Endothelial cell of umbilical vein (primary cell): ENCODE measurements at regions not wholly inside any gene's neighbourhood (a gene's known extent, or its start where the extent isn't known, plus 50 kb on each side); places are given as distances from the start of the nearest gene placed in this dataset.

ENCODE experiments used
- BruUV-seq: library from RNA; stranded (reverse); fragments of 400-500 nt; replicated peaks from 2 replicates; lab custom pipeline; 2021; lab: Mats Ljungman, UMichigan
- CTCF ChIA-PET: fragments of 300-600, 350-600 bp; sonication (Branson Sonifier 250); formaldehyde crosslinking; loops from one replicate; lab custom pipeline; 2021; ENCODE audit warnings: antibody characterized with exemption, inconsistent platforms; lab: Charles Lee
- POLR2A ChIA-PET: fragments of 300-600, 350-600 bp; sonication (Branson Sonifier 250); formaldehyde crosslinking; loops from one replicate; lab custom pipeline; 2021; ENCODE audit warnings: antibody characterized with exemption, inconsistent platforms; lab: Charles Lee
- DNase-seq: peaks from one replicate; pipeline ENCODE4 v3.0.0-alpha.2; 2011; ENCODE audit warnings: low read depth, low spot score
- FAIRE-seq: peaks from 2 replicates; lab custom pipeline; 2011; peaks lifted over from hg19 to GRCh38; lab: Jason Lieb, UNC
- H2AFZ ChIP-seq: 2 replicates; pipeline ENCODE4 v1.6.0; 2012; ENCODE audit warnings: low read depth, low read length, control low read depth, inconsistent platforms
- H3K27ac ChIP-seq: 2 replicates; pipeline ENCODE4 v1.5.1; 2011; ENCODE audit warnings: low read depth, mild to moderate bottlenecking, control low read depth, low read length, moderate library complexity; ENCODE audit not compliant: insufficient read depth
- H3K27me3 ChIP-seq, 2 experiments: 2 replicates each; pipeline versions ENCODE4 v1.6.0 to v1.6.1; 2011; ENCODE audit warnings: low read length in 2 of 2, mixed read lengths in 1 of 2; ENCODE audit not compliant: control insufficient read depth in 2 of 2, insufficient read depth in 2 of 2
- H3K36me3 ChIP-seq, 2 experiments: 2 replicates in 1 of 2; 3 replicates in 1 of 2; pipeline ENCODE4 v1.5.1; 2011; ENCODE audit warnings: low read length in 2 of 2, mild to moderate bottlenecking in 1 of 2, moderate library complexity in 1 of 2; ENCODE audit not compliant: control insufficient read depth in 2 of 2, insufficient read depth in 2 of 2; ENCODE audit errors: extremely low read depth in 1 of 2
- H3K4me1 ChIP-seq: 3 replicates; pipeline ENCODE4 v1.5.1; 2011; ENCODE audit warnings: mild to moderate bottlenecking, low read length; ENCODE audit not compliant: control insufficient read depth, insufficient read depth; ENCODE audit errors: extremely low read depth
- H3K4me2 ChIP-seq: 2 replicates; pipeline ENCODE4 v1.6.1; 2011; ENCODE audit warnings: low read length, control low read depth, mixed read lengths; ENCODE audit not compliant: insufficient read depth
- H3K4me3 ChIP-seq, 3 experiments: fragments of 200-600 bp in 1 of 3; sonication (generic), shearing (Covaris generic) in 1 of 3; replicated peaks in 1 of 3; 2 replicates each; pipeline ENCODE4 v1.5.1; 2011 to 2016; ENCODE audit warnings: control low read depth in 3 of 3, low read length in 3 of 3, mild to moderate bottlenecking in 2 of 3, inconsistent platforms in 1 of 3, low read depth in 1 of 3, moderate library complexity in 1 of 3; ENCODE audit not compliant: insufficient read depth in 1 of 3
- H3K79me2 ChIP-seq: 2 replicates; pipeline ENCODE4 v1.6.0; 2012; ENCODE audit warnings: low read length, inconsistent platforms; ENCODE audit not compliant: control insufficient read depth, insufficient read depth
- H3K9ac ChIP-seq: replicated peaks from 2 replicates; pipeline ENCODE3; 2011; ENCODE audit warnings: low read length, control low read depth; ENCODE audit not compliant: insufficient read depth; ENCODE audit errors: extremely low read depth
- H3K9me1 ChIP-seq: replicated peaks from 3 replicates; pipeline ENCODE4 v1.6.0; 2011; ENCODE audit warnings: mild to moderate bottlenecking, low read length; ENCODE audit not compliant: control insufficient read depth, insufficient read depth; ENCODE audit errors: extremely low read depth
- H3K9me3 ChIP-seq: replicated peaks from 2 replicates; pipeline ENCODE4 v1.5.1; 2012; ENCODE audit warnings: low read length, inconsistent platforms; ENCODE audit not compliant: control insufficient read depth, insufficient read depth
- H4K20me1 ChIP-seq: replicated peaks from 2 replicates; pipeline ENCODE3; 2011; ENCODE audit warnings: mild to moderate bottlenecking, low read length; ENCODE audit not compliant: control insufficient read depth, insufficient read depth; ENCODE audit errors: extremely low read depth
- EZH2 ChIP-seq: IDR thresholded peaks from 2 replicates; pipeline ENCODE4 v1.6.1; 2012; ENCODE audit warnings: borderline replicate concordance, low read depth, mild to moderate bottlenecking, moderate library complexity, low read length, inconsistent platforms; ENCODE audit not compliant: severe bottlenecking
- FOS ChIP-seq: IDR thresholded peaks from 2 replicates; pipeline ENCODE4 v1.6.1; 2011; ENCODE audit warnings: mild to moderate bottlenecking, low read length, moderate library complexity, borderline replicate concordance; ENCODE audit not compliant: insufficient read depth
- GATA2 ChIP-seq: IDR thresholded peaks from 2 replicates; pipeline ENCODE4 v1.7.0; 2011; ENCODE audit warnings: low read depth, mild to moderate bottlenecking, moderate library complexity, mixed read lengths, low read length; ENCODE audit not compliant: insufficient read length, insufficient read depth
- JUN ChIP-seq: IDR thresholded peaks from 2 replicates; pipeline ENCODE4 v1.6.1; 2011; ENCODE audit warnings: borderline replicate concordance, low read depth; ENCODE audit not compliant: insufficient read length, insufficient read depth
- MYC ChIP-seq: IDR thresholded peaks from one replicate; pipeline ENCODE4 v1.6.1; 2011; ENCODE audit warnings: mild to moderate bottlenecking, low read depth, low read length
- POLR2A ChIP-seq: IDR thresholded peaks from 2 replicates; pipeline ENCODE4 v1.6.1; 2012; ENCODE audit warnings: low read depth, mild to moderate bottlenecking, control low read depth, low read length
- POLR2AphosphoS5 ChIP-seq: IDR thresholded peaks from 2 replicates; pipeline ENCODE4 v1.6.1; 2012; ENCODE audit warnings: low read depth, mild to moderate bottlenecking, control low read depth, low read length, moderate library complexity; ENCODE audit not compliant: insufficient read depth
- dilution Hi-C: fragments of 300-500 bp; cut with MboI; formaldehyde crosslinking; loops from one replicate; pipeline ENCODE4 v1.15.0; 2019; ENCODE audit warnings: low sequenced_read_pairs; ENCODE audit not compliant: extremely low pct_ligation_motif_present
- intact Hi-C: fragments of 100-400 bp; cut with micrococcal nuclease; formaldehyde crosslinking; loops from one replicate; pipeline ENCODE4 v1.10.0; 2022
- TF ChIP-seq, protein P1 (sequence below): IDR thresholded peaks from 2 replicates; pipeline ENCODE4 v1.6.1; 2011; ENCODE audit not compliant: insufficient read depth, insufficient read length
- TF ChIP-seq, protein P2 (sequence below), 2 donors: IDR thresholded peaks; 1 replicate in 1 of 2; 2 replicates in 1 of 2; pipeline ENCODE4 v1.5.1; 2011; ENCODE audit warnings: low read length in 2 of 2, mild to moderate bottlenecking in 2 of 2, moderate library complexity in 2 of 2, control low read depth in 1 of 2, inconsistent platforms in 1 of 2, low read depth in 1 of 2; ENCODE audit not compliant: insufficient read depth in 1 of 2; ENCODE audit errors: extremely low read depth in 1 of 2

DNA sequence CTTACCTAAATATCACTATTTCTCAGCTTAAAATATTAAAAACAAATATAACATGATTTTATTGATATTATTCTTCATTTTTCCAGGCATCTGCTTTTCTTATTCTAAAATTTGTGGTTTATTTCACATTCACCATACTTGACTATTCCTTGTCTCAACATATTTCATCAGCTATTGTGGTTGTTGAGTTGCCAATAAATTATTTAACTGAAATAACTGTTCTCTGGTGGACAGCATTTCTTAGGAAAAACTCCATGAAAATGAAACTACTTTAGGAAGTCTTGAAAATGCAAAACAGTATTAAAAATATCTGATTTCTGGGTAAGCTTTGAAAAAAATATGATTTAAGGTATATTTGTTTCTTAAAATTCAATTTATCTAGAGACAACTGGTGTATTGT, 122.9 kb upstream of the SEMA3A start:
- Histone ChIP-seq H2AFZ (no peak overlapping the region), H3K9me3 (no peaks in the 10 kb centered on the region), H4K20me1 (no peaks in the 10 kb centered on the region), H3K9ac (no peak overlapping the region), H3K36me3 (no peaks in the 10 kb centered on the region), H3K4me2 (no peak overlapping the region), H3K27ac (no peak overlapping the region), H3K79me2 (no peaks in the 10 kb centered on the region), H3K27me3 (no peaks in the 10 kb centered on the region), H3K4me1 (peaks cover 2% of the 10 kb centered on the region), H3K4me3 (no peak overlapping the region), H3K9me1 (no peaks in the 10 kb centered on the region)
- TF ChIP-seq, protein P1, sequence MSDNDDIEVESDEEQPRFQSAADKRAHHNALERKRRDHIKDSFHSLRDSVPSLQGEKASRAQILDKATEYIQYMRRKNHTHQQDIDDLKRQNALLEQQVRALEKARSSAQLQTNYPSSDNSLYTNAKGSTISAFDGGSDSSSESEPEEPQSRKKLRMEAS: no peak
- no peak for TF ChIP-seq POLR2AphosphoS5
- no peak for FAIRE-seq
- intact Hi-C loops (no loop called here), dilution Hi-C loops (no loop called here)
- no TSS peak for BruUV-seq
- POLR2A ChIA-PET: no interaction called here
- CTCF ChIA-PET: no interaction called here
- DNase-seq: no peak

DNA sequence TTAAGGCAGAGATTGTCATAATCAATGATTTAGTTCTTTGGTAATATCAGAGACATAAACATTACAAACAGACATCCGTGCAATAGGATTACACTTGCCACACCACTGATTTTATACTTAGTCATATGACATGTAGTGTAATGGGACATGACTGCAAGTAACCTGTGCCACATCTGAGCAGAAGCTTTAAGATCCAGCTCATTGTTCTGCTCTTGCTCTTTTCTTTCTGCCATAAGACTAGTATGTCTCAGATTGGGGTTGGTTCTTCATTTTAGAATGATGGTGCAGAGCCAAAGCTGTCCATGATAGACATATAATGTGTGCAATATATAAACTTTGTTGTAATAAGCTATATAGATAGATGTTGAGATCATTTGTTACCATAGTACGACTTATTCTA, 119.7 kb upstream of the SEMA3A start:
- H3K36me3 ChIP-seq: no peaks in the 10 kb centered on the region
- POLR2A ChIA-PET: no interaction called here
- CTCF ChIA-PET: interaction anchor here (1.1 kb wide), 1 partner anchor 10 kb away, joined by 3 read pairs; no protein-coding TSS in a partner anchor

More for the DNA sequence above, 119.7 kb upstream of the SEMA3A start:
- Histone ChIP-seq H4K20me1 (no peaks in the 10 kb centered on the region), H3K4me1 (peaks cover 2% of the 10 kb centered on the region), H3K9ac (no peak overlapping the region), H3K79me2 (no peaks in the 10 kb centered on the region), H3K9me3 (no peaks in the 10 kb centered on the region), H3K27ac (no peak overlapping the region), H3K4me2 (no peak overlapping the region), H3K4me3 (no peak overlapping the region), H2AFZ (no peak overlapping the region), H3K9me1 (no peaks in the 10 kb centered on the region), H3K27me3 (no peaks in the 10 kb centered on the region)
- DNase-seq: no peak
- no TSS peak for BruUV-seq
- no peak for FAIRE-seq
- dilution Hi-C loops: no loop called here
- TF ChIP-seq EZH2 (no peak), POLR2A (no peak), FOS (no peak), JUN (no peak), POLR2AphosphoS5 (no peak), MYC (no peak), GATA2 (no peak)
- TF ChIP-seq, protein P1: no peak
- TF ChIP-seq, protein P2, sequence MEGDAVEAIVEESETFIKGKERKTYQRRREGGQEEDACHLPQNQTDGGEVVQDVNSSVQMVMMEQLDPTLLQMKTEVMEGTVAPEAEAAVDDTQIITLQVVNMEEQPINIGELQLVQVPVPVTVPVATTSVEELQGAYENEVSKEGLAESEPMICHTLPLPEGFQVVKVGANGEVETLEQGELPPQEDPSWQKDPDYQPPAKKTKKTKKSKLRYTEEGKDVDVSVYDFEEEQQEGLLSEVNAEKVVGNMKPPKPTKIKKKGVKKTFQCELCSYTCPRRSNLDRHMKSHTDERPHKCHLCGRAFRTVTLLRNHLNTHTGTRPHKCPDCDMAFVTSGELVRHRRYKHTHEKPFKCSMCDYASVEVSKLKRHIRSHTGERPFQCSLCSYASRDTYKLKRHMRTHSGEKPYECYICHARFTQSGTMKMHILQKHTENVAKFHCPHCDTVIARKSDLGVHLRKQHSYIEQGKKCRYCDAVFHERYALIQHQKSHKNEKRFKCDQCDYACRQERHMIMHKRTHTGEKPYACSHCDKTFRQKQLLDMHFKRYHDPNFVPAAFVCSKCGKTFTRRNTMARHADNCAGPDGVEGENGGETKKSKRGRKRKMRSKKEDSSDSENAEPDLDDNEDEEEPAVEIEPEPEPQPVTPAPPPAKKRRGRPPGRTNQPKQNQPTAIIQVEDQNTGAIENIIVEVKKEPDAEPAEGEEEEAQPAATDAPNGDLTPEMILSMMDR (IDR thresholded peaks at IDR 0.05; ENCODE audit: extremely low read depth in 1 of 2, insufficient read depth in 1 of 2, low read depth in 1 of 2, low read length in 2 of 2): no peak
- intact Hi-C loops: no loop called here
